ENCODE measurements at regions not wholly inside any gene's neighbourhood (a gene's known extent, or its start where the extent isn't known, plus 50 kb on each side); places are given as distances from the start of the nearest gene placed in this dataset.

- Histone ChIP-seq H3K79me2 (ENCODE audit: insufficient read depth, low read length) (no peaks in the 10 kb centered on the region), H3K9ac (ENCODE audit: low read depth, low read length, poor library complexity, severe bottlenecking) (no peak overlapping the region), H3F3A (ENCODE audit: low read depth) (no peaks in the 10 kb centered on the region), H2AFZ (ENCODE audit: low read length) (no peak overlapping the region), H3K36me3 (ENCODE audit: insufficient read depth, low read length) (no peaks in the 10 kb centered on the region), H3K4me3 (ENCODE audit: low read length, poor library complexity, severe bottlenecking) (no peak overlapping the region), H3K9me2 (replicated peaks; ENCODE audit: low read depth, low read length) (no peaks in the 10 kb centered on the region), H4K20me1 (ENCODE audit: insufficient read depth, low read length, poor library complexity, severe bottlenecking) (no peaks in the 10 kb centered on the region), H3K9me3 (ENCODE audit: insufficient read depth, low read depth, low read length) (0 out of 2 replicates have a peak, but pooled peaks cover 2% of the 10 kb centered on the region), H3K27me3 (ENCODE audit: insufficient read depth, low read length, poor library complexity, severe bottlenecking) (no peaks in the 10 kb centered on the region), H3K4me2 (ENCODE audit: low read depth, low read length, poor library complexity, severe bottlenecking) (no peak overlapping the region), H3K4me1 (ENCODE audit: insufficient read depth, low read length, poor library complexity, severe bottlenecking) (no peaks in the 10 kb centered on the region)
- TF ChIP-seq EZH2phosphoT487 (IDR thresholded peaks at IDR 0.05; ENCODE audit: borderline replicate concordance) (no peak), CTCF (conservative IDR thresholded peaks at IDR 0.05; ENCODE audit: low read length) (no peak)
Observed at GRCh38 chr3:6142707-6143106, 718.2 kb upstream of the GRM7 start.

GRCh38 chr3:6147883-6148282 lies 713.0 kb upstream of the GRM7 start:
- no peak for TF ChIP-seq EZH2phosphoT487 (IDR thresholded peaks at IDR 0.05; ENCODE audit: borderline replicate concordance)
- no peak for TF ChIP-seq CTCF (conservative IDR thresholded peaks at IDR 0.05; ENCODE audit: low read length)
- Histone ChIP-seq H3K4me2 (ENCODE audit: low read depth, low read length, poor library complexity, severe bottlenecking) (no peak overlapping the region), H3K9me2 (replicated peaks; ENCODE audit: low read depth, low read length) (no peaks in the 10 kb centered on the region), H3K79me2 (ENCODE audit: insufficient read depth, low read length) (no peaks in the 10 kb centered on the region), H3F3A (ENCODE audit: low read depth) (no peaks in the 10 kb centered on the region), H3K9me3 (ENCODE audit: insufficient read depth, low read depth, low read length) (0 out of 2 replicates have a peak, but pooled peaks cover 2% of the 10 kb centered on the region), H3K27me3 (ENCODE audit: insufficient read depth, low read length, poor library complexity, severe bottlenecking) (no peaks in the 10 kb centered on the region), H3K9ac (ENCODE audit: low read depth, low read length, poor library complexity, severe bottlenecking) (no peak overlapping the region), H3K36me3 (ENCODE audit: insufficient read depth, low read length) (no peaks in the 10 kb centered on the region), H3K4me3 (ENCODE audit: low read length, poor library complexity, severe bottlenecking) (no peak overlapping the region), H4K20me1 (ENCODE audit: insufficient read depth, low read length, poor library complexity, severe bottlenecking) (no peaks in the 10 kb centered on the region), H3K4me1 (ENCODE audit: insufficient read depth, low read length, poor library complexity, severe bottlenecking) (no peaks in the 10 kb centered on the region), H2AFZ (ENCODE audit: low read length) (no peak overlapping the region)

- TF ChIP-seq EZH2phosphoT487 (IDR thresholded peaks at IDR 0.05; ENCODE audit: borderline replicate concordance): no peak
- no peak for TF ChIP-seq CTCF (conservative IDR thresholded peaks at IDR 0.05; ENCODE audit: low read length)
- Histone ChIP-seq H3K9me3 (ENCODE audit: insufficient read depth, low read depth, low read length) (no peaks in the 10 kb centered on the region), H4K20me1 (ENCODE audit: insufficient read depth, low read length, poor library complexity, severe bottlenecking) (no peaks in the 10 kb centered on the region), H3K9ac (ENCODE audit: low read depth, low read length, poor library complexity, severe bottlenecking) (no peak overlapping the region), H3K4me1 (ENCODE audit: insufficient read depth, low read length, poor library complexity, severe bottlenecking) (no peaks in the 10 kb centered on the region), H3K27me3 (ENCODE audit: insufficient read depth, low read length, poor library complexity, severe bottlenecking) (no peaks in the 10 kb centered on the region), H3K4me2 (ENCODE audit: low read depth, low read length, poor library complexity, severe bottlenecking) (no peak overlapping the region), H3K9me2 (replicated peaks; ENCODE audit: low read depth, low read length) (no peaks in the 10 kb centered on the region), H3F3A (ENCODE audit: low read depth) (no peaks in the 10 kb centered on the region), H3K36me3 (ENCODE audit: insufficient read depth, low read length) (no peaks in the 10 kb centered on the region), H3K79me2 (ENCODE audit: insufficient read depth, low read length) (no peaks in the 10 kb centered on the region), H3K4me3 (ENCODE audit: low read length, poor library complexity, severe bottlenecking) (no peak overlapping the region), H2AFZ (ENCODE audit: low read length) (no peak overlapping the region)
Observed at GRCh38 chr3:6155650-6156338, 705.1 kb upstream of the GRM7 start.

Data from Loucy (cell line).